ENCODE measurements at regions not wholly inside any gene's neighbourhood (a gene's known extent, or its start where the extent isn't known, plus 50 kb on each side); places are given as distances from the start of the nearest gene placed in this dataset.

- 89 to 92% (median 91%) methylated on average over 5 of the region's 5 CpGs for WGBS, 4 donors
- H3K4me3 ChIP-seq, result no peak overlapping the region
- no peak for DNase-seq
- no peaks in the 10 kb centered on the region for H3K27me3 ChIP-seq
- TF ChIP-seq CTCF (IDR thresholded peaks at IDR 0.05), result no peak
- no peak for TF ChIP-seq POLR2A (IDR thresholded peaks at IDR 0.05)
- no peaks in the 10 kb centered on the region for H3K4me1 ChIP-seq
- peaks cover 0 to 85% (median 47%) of the 10 kb centered on the region in 12 donors for H3K9me3 ChIP-seq
- intact Hi-C loops (cut with DNase I), result no loop called here
- H3K36me3 ChIP-seq, result no peaks in the 10 kb centered on the region
- no peak overlapping the region for H3K27ac ChIP-seq
- ATAC-seq, result no peak
Measured at GRCh38 chr6:23672737-23673136, 453.3 kb upstream of the NRSN1 start.

GRCh38 chr6:23678626-23679025 lies 447.4 kb upstream of the NRSN1 start:
- 65 to 96% (median 86%) methylated on average over 3 of the region's 3 CpGs for WGBS, 4 donors
- TF ChIP-seq CTCF (IDR thresholded peaks at IDR 0.05) (no peak), POLR2A (IDR thresholded peaks at IDR 0.05) (no peak)
- intact Hi-C loops (cut with DNase I), result no loop called here
- Histone ChIP-seq H3K27ac (no peak overlapping the region), H3K4me3 (no peak overlapping the region), H3K4me1 (no peaks in the 10 kb centered on the region), H3K36me3 (no peaks in the 10 kb centered on the region), H3K27me3 (no peaks in the 10 kb centered on the region), H3K9me3 (peaks cover 0 to 29% (median 17%) of the 10 kb centered on the region in 12 donors)
- ATAC-seq (no peak), DNase-seq (no peak)

GRCh38 chr6:23681743-23682142 lies 444.3 kb upstream of the NRSN1 start:
- Histone ChIP-seq H3K4me1 (no peaks in the 10 kb centered on the region), H3K27ac (no peak overlapping the region), H3K9me3 (peaks cover 0 to 3% (median 0%) of the 10 kb centered on the region in 12 donors), H3K27me3 (no peaks in the 10 kb centered on the region), H3K36me3 (no peaks in the 10 kb centered on the region), H3K4me3 (no peak overlapping the region)
- ATAC-seq, result no peak
- WGBS, 4 donors, result 46 to 49% (median 47%) methylated on average over 3 of the region's 3 CpGs
- TF ChIP-seq POLR2A (IDR thresholded peaks at IDR 0.05) (no peak), CTCF (IDR thresholded peaks at IDR 0.05) (no peak)
- intact Hi-C loops (cut with DNase I), result no loop called here
- DNase-seq, result no peak

GRCh38 chr6:23688650-23689049 lies 437.4 kb upstream of the NRSN1 start:
- H3K9me3 ChIP-seq, result no peaks in the 10 kb centered on the region
- no peaks in the 10 kb centered on the region for H3K36me3 ChIP-seq
- H3K27ac ChIP-seq, result no peak overlapping the region
- DNase-seq (no peak), ATAC-seq (no peak)
- intact Hi-C loops (cut with DNase I), result no loop called here
- 61 to 82% (median 68%) methylated on average over 15 of the region's 15 CpGs for WGBS, 4 donors
- no peak overlapping the region for H3K4me3 ChIP-seq
- no peaks in the 10 kb centered on the region for H3K27me3 ChIP-seq
- TF ChIP-seq POLR2A (IDR thresholded peaks at IDR 0.05), result no peak
- TF ChIP-seq CTCF (IDR thresholded peaks at IDR 0.05), result no peak
- H3K4me1 ChIP-seq, result no peaks in the 10 kb centered on the region
